ENCODE measurements at regions not wholly inside any gene's neighbourhood (a gene's known extent, or its start where the extent isn't known, plus 50 kb on each side); places are given as distances from the start of the nearest gene placed in this dataset.

DNA sequence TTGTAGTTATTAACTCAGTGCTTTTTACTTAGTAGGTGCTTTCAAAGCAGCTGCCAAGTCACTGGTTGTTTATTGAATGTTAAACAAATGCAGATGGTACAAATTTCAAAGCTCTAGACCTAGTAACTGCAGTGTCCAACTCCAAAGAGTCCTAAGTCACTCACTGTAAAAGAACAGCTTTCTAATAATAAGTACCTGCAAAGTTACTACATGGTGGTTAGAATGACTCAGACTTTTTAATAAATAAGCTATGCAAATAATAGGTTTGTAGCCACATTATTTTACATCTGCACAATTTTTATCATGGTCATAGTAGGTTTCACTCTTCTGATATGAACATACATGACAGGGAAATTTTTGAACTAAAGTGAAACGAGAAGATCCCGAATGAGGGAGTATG, 1620.4 kb upstream of the CELF4 start:
- no peak for TF ChIP-seq EZH2 (IDR thresholded peaks at IDR 0.05; ENCODE audit: insufficient read depth, low read length)
- TF ChIP-seq, protein P1, sequence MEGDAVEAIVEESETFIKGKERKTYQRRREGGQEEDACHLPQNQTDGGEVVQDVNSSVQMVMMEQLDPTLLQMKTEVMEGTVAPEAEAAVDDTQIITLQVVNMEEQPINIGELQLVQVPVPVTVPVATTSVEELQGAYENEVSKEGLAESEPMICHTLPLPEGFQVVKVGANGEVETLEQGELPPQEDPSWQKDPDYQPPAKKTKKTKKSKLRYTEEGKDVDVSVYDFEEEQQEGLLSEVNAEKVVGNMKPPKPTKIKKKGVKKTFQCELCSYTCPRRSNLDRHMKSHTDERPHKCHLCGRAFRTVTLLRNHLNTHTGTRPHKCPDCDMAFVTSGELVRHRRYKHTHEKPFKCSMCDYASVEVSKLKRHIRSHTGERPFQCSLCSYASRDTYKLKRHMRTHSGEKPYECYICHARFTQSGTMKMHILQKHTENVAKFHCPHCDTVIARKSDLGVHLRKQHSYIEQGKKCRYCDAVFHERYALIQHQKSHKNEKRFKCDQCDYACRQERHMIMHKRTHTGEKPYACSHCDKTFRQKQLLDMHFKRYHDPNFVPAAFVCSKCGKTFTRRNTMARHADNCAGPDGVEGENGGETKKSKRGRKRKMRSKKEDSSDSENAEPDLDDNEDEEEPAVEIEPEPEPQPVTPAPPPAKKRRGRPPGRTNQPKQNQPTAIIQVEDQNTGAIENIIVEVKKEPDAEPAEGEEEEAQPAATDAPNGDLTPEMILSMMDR (IDR thresholded peaks at IDR 0.05; ENCODE audit: insufficient read depth, low read depth, low read length) = no peak
